HEK293 (cell line): ENCODE measurements at regions not wholly inside any gene's neighbourhood (a gene's known extent, or its start where the extent isn't known, plus 50 kb on each side); places are given as distances from the start of the nearest gene placed in this dataset.
A peak's percentile ranks its signal among the peaks of the same experiment; 100 is the strongest.

Experiments
- CTCF ChIA-PET: fragments of 350-600 bp; formaldehyde crosslinking; extraction: SDS; loops from one replicate; lab custom pipeline; 2021; ENCODE audit warnings: antibody characterized with exemption; lab: Yijun Ruan, JAX
- POLR2A ChIA-PET: fragments of 300-600 bp; formaldehyde crosslinking; extraction: SDS; loops from one replicate; lab custom pipeline; 2020; ENCODE audit warnings: antibody characterized with exemption, inconsistent platforms; lab: Yijun Ruan, JAX
- H3K27ac ChIP-seq: fragments of 200-500 bp; sonication (Bioruptor generic); 2 replicates; pipeline ENCODE4 v1.5.1; 2014; ENCODE audit warnings: low read depth, low read length, control low read depth, inconsistent platforms; ENCODE audit errors: extremely low read depth
- H3K36me3 ChIP-seq, 2 experiments: fragments of 200-500 bp in 1 of 2; sonication (Bioruptor generic) in 1 of 2; 1 replicate in 1 of 2; 2 replicates in 1 of 2; pipeline ENCODE4 v1.5.1; 2014 to 2017; ENCODE audit warnings: inconsistent platforms in 2 of 2, low read length in 2 of 2; ENCODE audit not compliant: control insufficient read depth in 2 of 2, insufficient read depth in 1 of 2
- H3K4me1 ChIP-seq: fragments of 200-500 bp; sonication (Bioruptor generic); 2 replicates; pipeline ENCODE4 v1.5.1; 2014; ENCODE audit warnings: mild to moderate bottlenecking, low read length, inconsistent platforms; ENCODE audit not compliant: control insufficient read depth, insufficient read depth
- H3K4me3 ChIP-seq: 2 replicates; pipeline ENCODE4 v1.5.1; 2011; ENCODE audit warnings: low read depth, mild to moderate bottlenecking, control low read depth, low read length, moderate library complexity
- H3K9me3 ChIP-seq: fragments of 200-500 bp; sonication (Bioruptor generic); 2 replicates; pipeline ENCODE4 v1.5.1; 2014; ENCODE audit warnings: low read depth, low read length, inconsistent platforms; ENCODE audit not compliant: control insufficient read depth, insufficient read depth
- GFI1B ChIP-seq: fragments of 450-650 bp; formaldehyde crosslinking; IDR thresholded peaks from 2 replicates; pipeline ENCODE4 v1.5.1; 2016; ENCODE audit warnings: missing biosample characterization, missing genetic modification characterization
- KLF8 ChIP-seq: fragments of 450-650 bp; formaldehyde crosslinking; IDR thresholded peaks from 2 replicates; pipeline ENCODE4 v1.5.1; 2016; ENCODE audit warnings: missing biosample characterization, missing genetic modification characterization
- KLF9 ChIP-seq: fragments of 450-650 bp; formaldehyde crosslinking; IDR thresholded peaks from 2 replicates; pipeline ENCODE4 v1.5.1; 2016; ENCODE audit warnings: missing biosample characterization, missing genetic modification characterization, low read depth
- REPIN1 ChIP-seq: fragments of 450-650 bp; formaldehyde crosslinking; IDR thresholded peaks from 2 replicates; pipeline ENCODE4 v1.5.1; 2017; ENCODE audit warnings: missing biosample characterization, missing genetic modification characterization, low read depth
- SETDB1 ChIP-seq: IDR thresholded peaks from one replicate; pipeline ENCODE4 v1.6.1; 2017; ENCODE audit warnings: mild to moderate bottlenecking, low read length, moderate library complexity, mixed read lengths; ENCODE audit not compliant: insufficient read length
- SP3 ChIP-seq: fragments of 450-650 bp; formaldehyde crosslinking; IDR thresholded peaks from 2 replicates; pipeline ENCODE4 v1.5.1; 2016; ENCODE audit warnings: missing biosample characterization, missing genetic modification characterization
- TRIM28 ChIP-seq: IDR thresholded peaks from 2 replicates; pipeline ENCODE4 v1.6.1; 2011; ENCODE audit warnings: low read length, control low read depth, borderline replicate concordance
- ZBTB26 ChIP-seq: fragments of 450-650 bp; formaldehyde crosslinking; optimal IDR thresholded peaks from 2 replicates; pipeline ENCODE3; 2016; ENCODE audit warnings: missing biosample characterization, mild to moderate bottlenecking, missing genetic modification characterization
- ZNF140 ChIP-seq: fragments of 450-650 bp; formaldehyde crosslinking; IDR thresholded peaks from 2 replicates; pipeline ENCODE4 v1.5.1; 2016; ENCODE audit warnings: missing biosample characterization, missing genetic modification characterization
- ZNF155 ChIP-seq: fragments of 450-650 bp; formaldehyde crosslinking; IDR thresholded peaks from 2 replicates; pipeline ENCODE4 v1.5.1; 2016; ENCODE audit warnings: missing biosample characterization, missing genetic modification characterization
- ZNF169 ChIP-seq: fragments of 450-650 bp; formaldehyde crosslinking; IDR thresholded peaks from 2 replicates; pipeline ENCODE4 v1.5.1; 2016; ENCODE audit warnings: missing biosample characterization, missing genetic modification characterization
- ZNF19 ChIP-seq: fragments of 450-650 bp; formaldehyde crosslinking; IDR thresholded peaks from 2 replicates; pipeline ENCODE4; 2016; ENCODE audit warnings: missing biosample characterization, missing genetic modification characterization, low read depth
- ZNF214 ChIP-seq: fragments of 450-650 bp; formaldehyde crosslinking; IDR thresholded peaks from 2 replicates; pipeline ENCODE4 v1.5.1; 2017; ENCODE audit warnings: missing biosample characterization, mild to moderate bottlenecking, missing genetic modification characterization, borderline replicate concordance
- ZNF292 ChIP-seq: fragments of 450-650 bp; formaldehyde crosslinking; IDR thresholded peaks from 2 replicates; pipeline ENCODE4 v1.5.1; 2016; ENCODE audit warnings: low read depth, missing biosample characterization, missing genetic modification characterization, borderline replicate concordance
- ZNF571 ChIP-seq: fragments of 450-650 bp; formaldehyde crosslinking; IDR thresholded peaks from 2 replicates; pipeline ENCODE4 v1.5.0; 2017; ENCODE audit warnings: missing biosample characterization, missing genetic modification characterization
- ZNF623 ChIP-seq: fragments of 450-650 bp; formaldehyde crosslinking; IDR thresholded peaks from 2 replicates; pipeline ENCODE4 v1.5.1; 2016; ENCODE audit warnings: missing biosample characterization, missing genetic modification characterization
- ZNF629 ChIP-seq: fragments of 450-650 bp; formaldehyde crosslinking; IDR thresholded peaks from 2 replicates; pipeline ENCODE4 v1.5.1; 2017; ENCODE audit warnings: missing biosample characterization, missing genetic modification characterization
- ZNF645 ChIP-seq: fragments of 450-650 bp; formaldehyde crosslinking; IDR thresholded peaks from 2 replicates; pipeline ENCODE4; 2016; ENCODE audit warnings: missing biosample characterization, missing genetic modification characterization
- ZNF660 ChIP-seq: fragments of 450-650 bp; IDR thresholded peaks from 2 replicates; pipeline ENCODE4 v1.5.1; 2018; ENCODE audit warnings: missing biosample characterization, mild to moderate bottlenecking, missing genetic modification characterization
- ZNF701 ChIP-seq: fragments of 450-650 bp; formaldehyde crosslinking; IDR thresholded peaks from 2 replicates; pipeline ENCODE4 v1.5.1; 2016; ENCODE audit warnings: missing biosample characterization, missing genetic modification characterization
- ZNF707 ChIP-seq: fragments of 450-650 bp; formaldehyde crosslinking; IDR thresholded peaks from 2 replicates; pipeline ENCODE4 v1.5.1; 2016; ENCODE audit warnings: missing biosample characterization, missing genetic modification characterization
- ZNF843 ChIP-seq: fragments of 450-650 bp; formaldehyde crosslinking; IDR thresholded peaks from 2 replicates; pipeline ENCODE4 v1.5.1; 2016; ENCODE audit warnings: missing biosample characterization, missing genetic modification characterization
- ZSCAN23 ChIP-seq: fragments of 450-650 bp; formaldehyde crosslinking; IDR thresholded peaks from 2 replicates; pipeline ENCODE4 v1.5.1; 2016; ENCODE audit warnings: missing biosample characterization, missing genetic modification characterization
- ZSCAN4 ChIP-seq: fragments of 450-650 bp; formaldehyde crosslinking; IDR thresholded peaks from 2 replicates; pipeline ENCODE4 v1.5.1; 2017; ENCODE audit warnings: missing biosample characterization, missing genetic modification characterization
- TF ChIP-seq, protein P1 (sequence below): fragments of 450-650 bp; formaldehyde crosslinking; IDR thresholded peaks from 2 replicates; pipeline ENCODE4 v1.5.1; 2016; ENCODE audit warnings: missing biosample characterization, missing genetic modification characterization, borderline replicate concordance
- TF ChIP-seq, protein P2 (sequence below): fragments of 450-650 bp; formaldehyde crosslinking; IDR thresholded peaks from 2 replicates; pipeline ENCODE4 v1.5.1; 2017; ENCODE audit warnings: missing biosample characterization, missing genetic modification characterization

- H3K4me1 ChIP-seq: no peaks in the 10 kb centered on the region
- ChIA-PET POLR2A (no interaction called here), CTCF (no interaction called here)
- no peaks in the 10 kb centered on the region for H3K9me3 ChIP-seq
- H3K4me3 ChIP-seq: no peak overlapping the region
- no peaks in the 10 kb centered on the region for H3K36me3 ChIP-seq
- H3K27ac ChIP-seq: no peak overlapping the region
- TF ChIP-seq ZNF660 (tag by site-specific recombination) (no peak), SP3 (tag by site-specific recombination) (no peak), ZNF701 (tag by site-specific recombination) (no peak), ZSCAN23 (no peak), REPIN1 (no peak), ZNF629 (no peak), KLF8 (tag by site-specific recombination) (no peak), ZBTB26 (no peak), ZNF571 (tag by site-specific recombination) (no peak), SETDB1 (no peak)
- TF ChIP-seq, protein P1, sequence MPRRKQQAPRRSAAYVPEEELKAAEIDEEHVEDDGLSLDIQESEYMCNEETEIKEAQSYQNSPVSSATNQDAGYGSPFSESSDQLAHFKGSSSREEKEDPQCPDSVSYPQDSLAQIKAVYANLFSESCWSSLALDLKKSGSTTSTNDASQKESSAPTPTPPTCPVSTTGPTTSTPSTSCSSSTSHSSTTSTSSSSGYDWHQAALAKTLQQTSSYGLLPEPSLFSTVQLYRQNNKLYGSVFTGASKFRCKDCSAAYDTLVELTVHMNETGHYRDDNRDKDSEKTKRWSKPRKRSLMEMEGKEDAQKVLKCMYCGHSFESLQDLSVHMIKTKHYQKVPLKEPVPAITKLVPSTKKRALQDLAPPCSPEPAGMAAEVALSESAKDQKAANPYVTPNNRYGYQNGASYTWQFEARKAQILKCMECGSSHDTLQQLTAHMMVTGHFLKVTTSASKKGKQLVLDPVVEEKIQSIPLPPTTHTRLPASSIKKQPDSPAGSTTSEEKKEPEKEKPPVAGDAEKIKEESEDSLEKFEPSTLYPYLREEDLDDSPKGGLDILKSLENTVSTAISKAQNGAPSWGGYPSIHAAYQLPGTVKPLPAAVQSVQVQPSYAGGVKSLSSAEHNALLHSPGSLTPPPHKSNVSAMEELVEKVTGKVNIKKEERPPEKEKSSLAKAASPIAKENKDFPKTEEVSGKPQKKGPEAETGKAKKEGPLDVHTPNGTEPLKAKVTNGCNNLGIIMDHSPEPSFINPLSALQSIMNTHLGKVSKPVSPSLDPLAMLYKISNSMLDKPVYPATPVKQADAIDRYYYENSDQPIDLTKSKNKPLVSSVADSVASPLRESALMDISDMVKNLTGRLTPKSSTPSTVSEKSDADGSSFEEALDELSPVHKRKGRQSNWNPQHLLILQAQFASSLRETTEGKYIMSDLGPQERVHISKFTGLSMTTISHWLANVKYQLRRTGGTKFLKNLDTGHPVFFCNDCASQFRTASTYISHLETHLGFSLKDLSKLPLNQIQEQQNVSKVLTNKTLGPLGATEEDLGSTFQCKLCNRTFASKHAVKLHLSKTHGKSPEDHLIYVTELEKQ (tag by site-specific recombination): no peak
- TF ChIP-seq, protein P2, sequence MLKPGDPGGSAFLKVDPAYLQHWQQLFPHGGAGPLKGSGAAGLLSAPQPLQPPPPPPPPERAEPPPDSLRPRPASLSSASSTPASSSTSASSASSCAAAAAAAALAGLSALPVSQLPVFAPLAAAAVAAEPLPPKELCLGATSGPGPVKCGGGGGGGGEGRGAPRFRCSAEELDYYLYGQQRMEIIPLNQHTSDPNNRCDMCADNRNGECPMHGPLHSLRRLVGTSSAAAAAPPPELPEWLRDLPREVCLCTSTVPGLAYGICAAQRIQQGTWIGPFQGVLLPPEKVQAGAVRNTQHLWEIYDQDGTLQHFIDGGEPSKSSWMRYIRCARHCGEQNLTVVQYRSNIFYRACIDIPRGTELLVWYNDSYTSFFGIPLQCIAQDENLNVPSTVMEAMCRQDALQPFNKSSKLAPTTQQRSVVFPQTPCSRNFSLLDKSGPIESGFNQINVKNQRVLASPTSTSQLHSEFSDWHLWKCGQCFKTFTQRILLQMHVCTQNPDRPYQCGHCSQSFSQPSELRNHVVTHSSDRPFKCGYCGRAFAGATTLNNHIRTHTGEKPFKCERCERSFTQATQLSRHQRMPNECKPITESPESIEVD (tag by site-specific recombination): no peak
Observed at GRCh38 chr4:33923469-33923868, 2320.8 kb downstream of the ARAP2 start.

GRCh38 chr4:33924239-33924638 lies 2320.1 kb downstream of the ARAP2 start:
- H3K36me3 ChIP-seq: no peaks in the 10 kb centered on the region
- no peak overlapping the region for H3K27ac ChIP-seq
- no peak overlapping the region for H3K4me3 ChIP-seq
- CTCF ChIA-PET: no interaction called here
- TF ChIP-seq TRIM28: peak; percentile 46; the same call in 1 of the 2 replicates
- no peak for TF ChIP-seq GFI1B (tag by site-specific recombination)
- TF ChIP-seq, all 188 proteins: peak for 1
- POLR2A ChIA-PET: no interaction called here
- Histone ChIP-seq H3K9me3 (no peaks in the 10 kb centered on the region), H3K4me1 (no peaks in the 10 kb centered on the region)

DNA sequence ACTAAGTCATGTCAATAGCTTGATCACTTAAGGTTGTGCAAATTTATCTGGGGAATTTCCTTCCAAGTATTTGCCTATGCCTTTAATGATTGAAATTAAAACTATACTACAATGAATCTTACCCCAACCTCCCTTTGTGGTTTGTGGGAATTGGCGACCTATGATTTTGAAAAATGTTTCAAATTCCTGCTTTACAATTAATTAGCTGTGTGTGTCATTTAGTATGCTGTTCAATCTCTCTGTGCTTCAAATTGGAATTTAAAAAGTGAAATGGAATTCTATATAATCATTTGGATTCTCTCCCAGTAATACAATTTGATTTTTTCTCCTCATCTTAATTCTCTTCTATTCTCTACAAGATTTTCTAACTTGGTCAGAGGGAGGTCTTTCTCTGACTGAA lies 2319.5 kb downstream of the ARAP2 start:
- H3K4me3 ChIP-seq: no peak overlapping the region
- no peaks in the 10 kb centered on the region for H3K4me1 ChIP-seq
- POLR2A ChIA-PET: no interaction called here
- CTCF ChIA-PET: interaction anchor here (0.6 kb wide), 1 partner anchor 1788 kb away, joined by 4 read pairs; no protein-coding TSS in a partner anchor
- no peaks in the 10 kb centered on the region for H3K36me3 ChIP-seq
- no peak overlapping the region for H3K27ac ChIP-seq
- no peaks in the 10 kb centered on the region for H3K9me3 ChIP-seq
- TF ChIP-seq ZNF214 (tag by site-specific recombination) (no peak), ZNF645 (no peak), ZNF19 (tag by site-specific recombination) (no peak), ZNF169 (no peak), ZNF140 (no peak), KLF9 (tag by site-specific recombination) (no peak), ZNF707 (tag by site-specific recombination) (no peak), ZSCAN4 (no peak), ZNF155 (tag by site-specific recombination) (no peak), ZNF292 (no peak), ZNF623 (no peak), ZNF843 (tag by site-specific recombination) (no peak)
